ENCODE measurements at regions not wholly inside any gene's neighbourhood (a gene's known extent, or its start where the extent isn't known, plus 50 kb on each side); places are given as distances from the start of the nearest gene placed in this dataset.

GRCh38 chr11:109086931-109087330 is 335.1 kb upstream of the C11orf87 start:
- POLR2A ChIA-PET = no interaction called here
- H3K4me1 ChIP-seq (ENCODE audit: control insufficient read depth in 1 of 2, extremely low read depth in 1 of 2, insufficient read depth in 2 of 2, low read length in 2 of 2) = no peaks in the 10 kb centered on the region
- H3K27me3 Mint-ChIP-seq = peaks cover 0 to 4% of the 10 kb centered on the region in 2 donors
- WGBS (ENCODE audit: insufficient coverage) = no CpG with 5 or more reads among the region's 1 CpG
- peaks cover 0 to 3% (median 0%) of the 10 kb centered on the region in 3 donors for H3K9me3 Mint-ChIP-seq
- no peaks in the 10 kb centered on the region for H3K9me3 ChIP-seq
- ATAC-seq (replicated peaks in 1 of 4) (no peak), DNase-seq (no peak)
- no peak overlapping the region for H3K27ac Mint-ChIP-seq
- H3K4me1 Mint-ChIP-seq = no peaks in the 10 kb centered on the region
- no peaks in the 10 kb centered on the region for H3K36me3 ChIP-seq (ENCODE audit: control insufficient read depth in 2 of 2, extremely low read depth in 1 of 2, insufficient read depth in 1 of 2, low read length in 1 of 2)
- CTCF ChIA-PET = no interaction called here
- no peaks in the 10 kb centered on the region for H3K27me3 ChIP-seq (replicated peaks in 1 of 2; ENCODE audit: control insufficient read depth in 2 of 2, extremely low read depth in 1 of 2, insufficient read depth in 2 of 2, low read length in 1 of 2)
- H3K4me3 ChIP-seq (ENCODE audit: control insufficient read depth in 1 of 2, extremely low read depth in 1 of 2, low read length in 1 of 2) = no peak overlapping the region
- no peaks in the 10 kb centered on the region for H3K36me3 Mint-ChIP-seq
- H3K27ac ChIP-seq (ENCODE audit: low read length) = no peak overlapping the region
- no peak overlapping the region for H3K4me3 Mint-ChIP-seq

GRCh38 chr11:109088086-109088485 is 333.9 kb upstream of the C11orf87 start:
- ATAC-seq (replicated peaks in 1 of 4) (no peak), DNase-seq (no peak)
- CTCF ChIA-PET = no interaction called here
- no peaks in the 10 kb centered on the region for H3K36me3 ChIP-seq (ENCODE audit: control insufficient read depth in 2 of 2, extremely low read depth in 1 of 2, insufficient read depth in 1 of 2, low read length in 1 of 2)
- no peaks in the 10 kb centered on the region for H3K36me3 Mint-ChIP-seq
- H3K27me3 ChIP-seq (replicated peaks in 1 of 2; ENCODE audit: control insufficient read depth in 2 of 2, extremely low read depth in 1 of 2, insufficient read depth in 2 of 2, low read length in 1 of 2) = no peaks in the 10 kb centered on the region
- no peaks in the 10 kb centered on the region for H3K9me3 ChIP-seq
- H3K9me3 Mint-ChIP-seq = peaks cover 0 to 3% (median 0%) of the 10 kb centered on the region in 3 donors
- no peak overlapping the region for H3K4me3 ChIP-seq (ENCODE audit: control insufficient read depth in 1 of 2, extremely low read depth in 1 of 2, low read length in 1 of 2)
- peaks cover 0 to 4% of the 10 kb centered on the region in 2 donors for H3K27me3 Mint-ChIP-seq
- no peak overlapping the region for H3K4me3 Mint-ChIP-seq
- POLR2A ChIA-PET = no interaction called here
- no peaks in the 10 kb centered on the region for H3K4me1 Mint-ChIP-seq
- no peak overlapping the region for H3K27ac ChIP-seq (ENCODE audit: low read length)
- no peak overlapping the region for H3K27ac Mint-ChIP-seq
- 86% methylated on average over 2 of the region's 2 CpGs for WGBS (ENCODE audit: insufficient coverage)
- H3K4me1 ChIP-seq (ENCODE audit: control insufficient read depth in 1 of 2, extremely low read depth in 1 of 2, insufficient read depth in 2 of 2, low read length in 2 of 2) = no peaks in the 10 kb centered on the region

GRCh38 chr11:109089144-109089543 is 332.8 kb upstream of the C11orf87 start:
- POLR2A ChIA-PET = no interaction called here
- no peak overlapping the region for H3K4me3 Mint-ChIP-seq
- CTCF ChIA-PET = no interaction called here
- H3K27ac Mint-ChIP-seq = no peak overlapping the region
- Histone ChIP-seq H3K4me3 (ENCODE audit: control insufficient read depth in 1 of 2, extremely low read depth in 1 of 2, low read length in 1 of 2) (no peak overlapping the region), H3K27me3 (replicated peaks in 1 of 2; ENCODE audit: control insufficient read depth in 2 of 2, extremely low read depth in 1 of 2, insufficient read depth in 2 of 2, low read length in 1 of 2) (no peaks in the 10 kb centered on the region), H3K27ac (ENCODE audit: low read length) (no peak overlapping the region), H3K9me3 (no peaks in the 10 kb centered on the region), H3K4me1 (ENCODE audit: control insufficient read depth in 1 of 2, extremely low read depth in 1 of 2, insufficient read depth in 2 of 2, low read length in 2 of 2) (no peaks in the 10 kb centered on the region), H3K36me3 (ENCODE audit: control insufficient read depth in 2 of 2, extremely low read depth in 1 of 2, insufficient read depth in 1 of 2, low read length in 1 of 2) (no peaks in the 10 kb centered on the region)
- no peak for ATAC-seq (replicated peaks in 1 of 4)
- no peaks in the 10 kb centered on the region for H3K36me3 Mint-ChIP-seq
- H3K4me1 Mint-ChIP-seq = no peaks in the 10 kb centered on the region
- DNase-seq = no peak
- peaks cover 0 to 4% of the 10 kb centered on the region in 2 donors for H3K27me3 Mint-ChIP-seq
- WGBS (ENCODE audit: insufficient coverage) = 54% methylated on average over 2 of the region's 2 CpGs
- H3K9me3 Mint-ChIP-seq = peaks cover 0 to 3% (median 0%) of the 10 kb centered on the region in 3 donors

GRCh38 chr11:109093354-109093753 is 328.6 kb upstream of the C11orf87 start:
- Histone ChIP-seq H3K27me3 (replicated peaks in 1 of 2; ENCODE audit: control insufficient read depth in 2 of 2, extremely low read depth in 1 of 2, insufficient read depth in 2 of 2, low read length in 1 of 2) (no peaks in the 10 kb centered on the region), H3K4me3 (ENCODE audit: control insufficient read depth in 1 of 2, extremely low read depth in 1 of 2, low read length in 1 of 2) (no peak overlapping the region), H3K36me3 (ENCODE audit: control insufficient read depth in 2 of 2, extremely low read depth in 1 of 2, insufficient read depth in 1 of 2, low read length in 1 of 2) (no peaks in the 10 kb centered on the region), H3K4me1 (ENCODE audit: control insufficient read depth in 1 of 2, extremely low read depth in 1 of 2, insufficient read depth in 2 of 2, low read length in 2 of 2) (no peaks in the 10 kb centered on the region), H3K27ac (ENCODE audit: low read length) (no peak overlapping the region), H3K9me3 (no peaks in the 10 kb centered on the region)
- H3K4me1 Mint-ChIP-seq = no peaks in the 10 kb centered on the region
- ChIA-PET POLR2A (no interaction called here), CTCF (no interaction called here)
- H3K27me3 Mint-ChIP-seq = peaks cover 0 to 4% of the 10 kb centered on the region in 2 donors
- H3K4me3 Mint-ChIP-seq = no peak overlapping the region
- H3K9me3 Mint-ChIP-seq = no peaks in the 10 kb centered on the region
- H3K27ac Mint-ChIP-seq = no peak overlapping the region
- ATAC-seq (replicated peaks in 1 of 4) = no peak
- WGBS (ENCODE audit: insufficient coverage) = no CpG with 5 or more reads among the region's 1 CpG
- no peaks in the 10 kb centered on the region for H3K36me3 Mint-ChIP-seq
- no peak for DNase-seq

- Mint-ChIP-seq H3K36me3 (no peaks in the 10 kb centered on the region), H3K27me3 (no peaks in the 10 kb centered on the region), H3K4me1 (no peaks in the 10 kb centered on the region), H3K9me3 (no peaks in the 10 kb centered on the region), H3K27ac (no peak overlapping the region), H3K4me3 (no peak overlapping the region)
- Histone ChIP-seq H3K27me3 (replicated peaks in 1 of 2; ENCODE audit: control insufficient read depth in 2 of 2, extremely low read depth in 1 of 2, insufficient read depth in 2 of 2, low read length in 1 of 2) (no peaks in the 10 kb centered on the region), H3K4me1 (ENCODE audit: control insufficient read depth in 1 of 2, extremely low read depth in 1 of 2, insufficient read depth in 2 of 2, low read length in 2 of 2) (no peaks in the 10 kb centered on the region), H3K36me3 (ENCODE audit: control insufficient read depth in 2 of 2, extremely low read depth in 1 of 2, insufficient read depth in 1 of 2, low read length in 1 of 2) (no peaks in the 10 kb centered on the region), H3K27ac (ENCODE audit: low read length) (no peak overlapping the region), H3K9me3 (no peaks in the 10 kb centered on the region), H3K4me3 (ENCODE audit: control insufficient read depth in 1 of 2, extremely low read depth in 1 of 2, low read length in 1 of 2) (no peak overlapping the region)
- ChIA-PET POLR2A (no interaction called here), CTCF (no interaction called here)
- DNase-seq (no peak), ATAC-seq (replicated peaks in 1 of 4) (no peak)
- no CpG with 5 or more reads among the region's 3 CpGs for WGBS (ENCODE audit: insufficient coverage)
These were observed 325.7 kb upstream of the C11orf87 start for GRCh38 chr11:109096266-109096665.

- no peak overlapping the region for H3K4me3 Mint-ChIP-seq
- no peak for ATAC-seq (replicated peaks in 1 of 4)
- WGBS (ENCODE audit: insufficient coverage) = 87% methylated on average over 8 of the region's 8 CpGs
These were observed 315.7 kb upstream of the C11orf87 start for GRCh38 chr11:109106151-109106906.

GRCh38 chr11:109109150-109109549 is 312.8 kb upstream of the C11orf87 start:
- no peak overlapping the region for H3K4me3 Mint-ChIP-seq
- H3K4me1 Mint-ChIP-seq = no peaks in the 10 kb centered on the region
- ATAC-seq (replicated peaks in 1 of 4) = no peak
- no peak for DNase-seq
- no peaks in the 10 kb centered on the region for H3K36me3 Mint-ChIP-seq
- CTCF ChIA-PET = no interaction called here
- H3K27me3 ChIP-seq (replicated peaks in 1 of 2; ENCODE audit: control insufficient read depth in 2 of 2, extremely low read depth in 1 of 2, insufficient read depth in 2 of 2, low read length in 1 of 2) = no peaks in the 10 kb centered on the region
- no peaks in the 10 kb centered on the region for H3K9me3 Mint-ChIP-seq
- H3K27ac ChIP-seq (ENCODE audit: low read length) = no peak overlapping the region
- H3K4me3 ChIP-seq (ENCODE audit: control insufficient read depth in 1 of 2, extremely low read depth in 1 of 2, low read length in 1 of 2) = no peak overlapping the region
- H3K4me1 ChIP-seq (ENCODE audit: control insufficient read depth in 1 of 2, extremely low read depth in 1 of 2, insufficient read depth in 2 of 2, low read length in 2 of 2) = no peaks in the 10 kb centered on the region
- H3K9me3 ChIP-seq = no peaks in the 10 kb centered on the region
- POLR2A ChIA-PET = no interaction called here
- peaks cover 0 to 12% of the 10 kb centered on the region in 2 donors for H3K27me3 Mint-ChIP-seq
- no peaks in the 10 kb centered on the region for H3K36me3 ChIP-seq (ENCODE audit: control insufficient read depth in 2 of 2, extremely low read depth in 1 of 2, insufficient read depth in 1 of 2, low read length in 1 of 2)
- no CpG with 5 or more reads among the region's 3 CpGs for WGBS (ENCODE audit: insufficient coverage)
- H3K27ac Mint-ChIP-seq = no peak overlapping the region

More at GRCh38 chr11:109106151-109106906, 315.7 kb upstream of the C11orf87 start:
- POLR2A ChIA-PET = no interaction called here
- Histone ChIP-seq H3K4me1 (ENCODE audit: control insufficient read depth in 1 of 2, extremely low read depth in 1 of 2, insufficient read depth in 2 of 2, low read length in 2 of 2) (no peaks in the 10 kb centered on the region), H3K4me3 (ENCODE audit: control insufficient read depth in 1 of 2, extremely low read depth in 1 of 2, low read length in 1 of 2) (no peak overlapping the region), H3K9me3 (no peaks in the 10 kb centered on the region), H3K27me3 (replicated peaks in 1 of 2; ENCODE audit: control insufficient read depth in 2 of 2, extremely low read depth in 1 of 2, insufficient read depth in 2 of 2, low read length in 1 of 2) (no peaks in the 10 kb centered on the region), H3K27ac (ENCODE audit: low read length) (no peak overlapping the region), H3K36me3 (ENCODE audit: control insufficient read depth in 2 of 2, extremely low read depth in 1 of 2, insufficient read depth in 1 of 2, low read length in 1 of 2) (no peaks in the 10 kb centered on the region)
- Mint-ChIP-seq H3K36me3 (no peaks in the 10 kb centered on the region), H3K4me1 (no peaks in the 10 kb centered on the region), H3K27me3 (peaks cover 0 to 4% of the 10 kb centered on the region in 2 donors), H3K9me3 (peaks cover 0 to 4% (median 0%) of the 10 kb centered on the region in 3 donors), H3K27ac (no peak overlapping the region)
- CTCF ChIA-PET = no interaction called here
- DNase-seq = no peak
